ENCODE measurements at regions not wholly inside any gene's neighbourhood (a gene's known extent, or its start where the extent isn't known, plus 50 kb on each side); places are given as distances from the start of the nearest gene placed in this dataset.

- no peak overlapping the region for H3K4me3 ChIP-seq (ENCODE audit: low read depth, low read length)
- no peak for DNase-seq (ENCODE audit: low read depth)
- TF ChIP-seq CTCF (IDR thresholded peaks at IDR 0.05; ENCODE audit: insufficient read depth, low read depth, low read length, missing control alignments) = no peak
Measured at GRCh38 chr2:76270096-76270710, 559.5 kb upstream of the GCFC2 start.

GRCh38 chr2:76268902-76269620 is 558.3 kb upstream of the GCFC2 start:
- H3K4me3 ChIP-seq (ENCODE audit: low read depth, low read length) = no peak overlapping the region
- DNase-seq (ENCODE audit: low read depth) = no peak
- TF ChIP-seq CTCF (IDR thresholded peaks at IDR 0.05; ENCODE audit: insufficient read depth, low read depth, low read length, missing control alignments) = no peak

- H3K4me3 ChIP-seq (ENCODE audit: low read depth, low read length) = no peak overlapping the region
- DNase-seq (ENCODE audit: low read depth) = no peak
- no peak for TF ChIP-seq CTCF (IDR thresholded peaks at IDR 0.05; ENCODE audit: insufficient read depth, low read depth, low read length, missing control alignments)
Measured at GRCh38 chr2:76268484-76268883, 557.8 kb upstream of the GCFC2 start.

GRCh38 chr2:76257802-76258201 is 547.1 kb upstream of the GCFC2 start:
- no peak for DNase-seq (ENCODE audit: low read depth)
- no peak for TF ChIP-seq CTCF (IDR thresholded peaks at IDR 0.05; ENCODE audit: insufficient read depth, low read depth, low read length, missing control alignments)
- no peak overlapping the region for H3K4me3 ChIP-seq (ENCODE audit: low read depth, low read length)

- no peak overlapping the region for H3K4me3 ChIP-seq (ENCODE audit: low read depth, low read length)
- TF ChIP-seq CTCF (IDR thresholded peaks at IDR 0.05; ENCODE audit: insufficient read depth, low read depth, low read length, missing control alignments) = no peak
- no peak for DNase-seq (ENCODE audit: low read depth)
Measured at GRCh38 chr2:76256458-76257088, 545.9 kb upstream of the GCFC2 start.

GRCh38 chr2:76252704-76253103 is 542.0 kb upstream of the GCFC2 start:
- DNase-seq (ENCODE audit: low read depth) = no peak
- H3K4me3 ChIP-seq (ENCODE audit: low read depth, low read length) = no peak overlapping the region
- TF ChIP-seq CTCF (IDR thresholded peaks at IDR 0.05; ENCODE audit: insufficient read depth, low read depth, low read length, missing control alignments) = no peak

Data from GM12865 (cell line).